ENCODE measurements at regions not wholly inside any gene's neighbourhood (a gene's known extent, or its start where the extent isn't known, plus 50 kb on each side); places are given as distances from the start of the nearest gene placed in this dataset.

DNA sequence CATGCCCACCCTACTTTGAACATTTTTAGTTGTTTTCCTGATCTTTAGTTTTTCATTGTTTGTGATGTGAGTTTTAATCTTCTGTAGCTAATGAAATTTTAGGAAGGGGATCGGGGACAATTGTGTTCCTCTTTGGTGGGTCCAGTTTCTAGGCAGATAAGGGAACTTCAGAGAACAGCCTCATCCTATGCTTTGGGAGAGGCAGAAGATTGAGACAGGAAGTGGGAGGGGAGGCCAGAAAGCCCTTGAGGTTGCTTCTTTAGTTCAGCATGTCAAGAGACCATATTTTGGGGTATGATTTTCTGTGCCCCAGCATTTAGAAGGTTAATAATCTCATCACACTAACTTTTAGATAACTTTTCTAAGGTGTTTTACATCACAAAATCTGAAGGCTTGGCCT, 191.0 kb downstream of the TANC2 start:
- no peaks in the 10 kb centered on the region for H4K20me1 ChIP-seq (ENCODE audit: control insufficient read depth, insufficient read depth, insufficient read length)
- no peaks in the 10 kb centered on the region for H3K27me3 ChIP-seq (ENCODE audit: insufficient read depth, low read length)
- no peaks in the 10 kb centered on the region for H3K9me3 Mint-ChIP-seq
- no peak overlapping the region for H3K18ac ChIP-seq (ENCODE audit: insufficient read length, low read depth, low read length)
- no peak overlapping the region for H3K23ac ChIP-seq (ENCODE audit: insufficient read length, low read depth, low read length)
- H3K9ac ChIP-seq (ENCODE audit: extremely low read depth, insufficient read length, low read length): no peak overlapping the region
- H3K4me1 Mint-ChIP-seq: peaks cover 20% of the 10 kb centered on the region in 2 experiments
- no peaks in the 10 kb centered on the region for H3K79me1 ChIP-seq (ENCODE audit: insufficient read depth, low read depth, low read length, poor library complexity, severe bottlenecking)
- H3K56ac ChIP-seq (ENCODE audit: insufficient read length, low read depth, low read length): no peak overlapping the region
- H2AFZ ChIP-seq (ENCODE audit: low read length): no peak overlapping the region
- H2AK5ac ChIP-seq (ENCODE audit: insufficient read length, low read length): no peak overlapping the region
- H2BK12ac ChIP-seq (ENCODE audit: insufficient read length, low read depth, low read length): no peak overlapping the region
- no peaks in the 10 kb centered on the region for H3K23me2 ChIP-seq (ENCODE audit: insufficient read length, low read depth, low read length, poor library complexity, severe bottlenecking)
- H4K91ac ChIP-seq (ENCODE audit: insufficient read length, low read depth, low read length): no peak overlapping the region
- H3T11ph ChIP-seq (ENCODE audit: low read length): no peak overlapping the region
- H3K4me2 ChIP-seq (ENCODE audit: insufficient read depth, insufficient read length, low read length): no peak overlapping the region
- DNase-seq: no peak
- H4K5ac ChIP-seq (ENCODE audit: insufficient read length, low read depth, low read length): no peak overlapping the region
- no peaks in the 10 kb centered on the region for H3K79me2 ChIP-seq (ENCODE audit: insufficient read depth, low read length)
- TF ChIP-seq, protein P1, sequence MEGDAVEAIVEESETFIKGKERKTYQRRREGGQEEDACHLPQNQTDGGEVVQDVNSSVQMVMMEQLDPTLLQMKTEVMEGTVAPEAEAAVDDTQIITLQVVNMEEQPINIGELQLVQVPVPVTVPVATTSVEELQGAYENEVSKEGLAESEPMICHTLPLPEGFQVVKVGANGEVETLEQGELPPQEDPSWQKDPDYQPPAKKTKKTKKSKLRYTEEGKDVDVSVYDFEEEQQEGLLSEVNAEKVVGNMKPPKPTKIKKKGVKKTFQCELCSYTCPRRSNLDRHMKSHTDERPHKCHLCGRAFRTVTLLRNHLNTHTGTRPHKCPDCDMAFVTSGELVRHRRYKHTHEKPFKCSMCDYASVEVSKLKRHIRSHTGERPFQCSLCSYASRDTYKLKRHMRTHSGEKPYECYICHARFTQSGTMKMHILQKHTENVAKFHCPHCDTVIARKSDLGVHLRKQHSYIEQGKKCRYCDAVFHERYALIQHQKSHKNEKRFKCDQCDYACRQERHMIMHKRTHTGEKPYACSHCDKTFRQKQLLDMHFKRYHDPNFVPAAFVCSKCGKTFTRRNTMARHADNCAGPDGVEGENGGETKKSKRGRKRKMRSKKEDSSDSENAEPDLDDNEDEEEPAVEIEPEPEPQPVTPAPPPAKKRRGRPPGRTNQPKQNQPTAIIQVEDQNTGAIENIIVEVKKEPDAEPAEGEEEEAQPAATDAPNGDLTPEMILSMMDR (conservative IDR thresholded peaks at IDR 0.05): no peak
- H3K27ac Mint-ChIP-seq: peak overlapping the region in 2 of 3 experiments; percentile 8 to 35; a peak in 4 of 7 replicates
- no peaks in the 10 kb centered on the region; the same call in 1 of the 2 replicates for H3K27me3 Mint-ChIP-seq (ENCODE audit: low read depth)
- H3K27ac ChIP-seq (ENCODE audit: insufficient read length, low read depth, low read length): no peak overlapping the region
- H3K4me1 ChIP-seq (ENCODE audit: insufficient read depth, low read length): no peaks in the 10 kb centered on the region
- H3K9me3 ChIP-seq (ENCODE audit: control insufficient read depth, low read depth, low read length): no peaks in the 10 kb centered on the region
- H2BK15ac ChIP-seq (ENCODE audit: low read depth, low read length): no peak overlapping the region
- H3K36me3 Mint-ChIP-seq (ENCODE audit: insufficient read depth in 1 of 3, low read depth in 3 of 3): no peaks in the 10 kb centered on the region
- H2BK120ac ChIP-seq (ENCODE audit: low read depth, low read length, poor library complexity, severe bottlenecking): no peak overlapping the region
- H2BK20ac ChIP-seq (ENCODE audit: low read depth, low read length, poor library complexity, severe bottlenecking): no peak overlapping the region
- H3K4me3 Mint-ChIP-seq: no peak overlapping the region
- no CpG with 5 or more reads among the region's 1 CpG for WGBS (ENCODE audit: extremely low coverage, insufficient read length, low lambda C conversion rate)
- H3K14ac ChIP-seq (ENCODE audit: insufficient read depth, low read length): no peak overlapping the region
- no peak overlapping the region for H3K4ac ChIP-seq (ENCODE audit: low read depth, low read length)
- no peak overlapping the region for H2BK5ac ChIP-seq (ENCODE audit: insufficient read length, low read length)
- no peak overlapping the region for H4K8ac ChIP-seq (replicated peaks; ENCODE audit: insufficient read length, low read depth, low read length)
